OCI-LY3 (cell line): ENCODE measurements at regions not wholly inside any gene's neighbourhood (a gene's known extent, or its start where the extent isn't known, plus 50 kb on each side); places are given as distances from the start of the nearest gene placed in this dataset.

Experiments used
- H2AFZ ChIP-seq: fragments of 200-600, 300-600 bp; shearing (Covaris generic); 2 replicates; pipeline ENCODE4 v1.6.0; 2014; ENCODE audit warnings: antibody characterized with exemption, low read depth, low read length
- H3K27ac ChIP-seq: fragments of 200-600, 300-600 bp; sonication (generic); 2 replicates; pipeline ENCODE4 v1.5.1; 2014; ENCODE audit warnings: mild to moderate bottlenecking, low read length, moderate library complexity, mixed read lengths
- H3K27me3 ChIP-seq: fragments of 200-600, 300-600 bp; sonication (generic); 2 replicates; pipeline ENCODE4 v1.6.1; 2014; ENCODE audit warnings: low read depth, low read length, mixed read lengths
- H3K36me3 ChIP-seq: fragments of 200-600, 300-600 bp; sonication (generic); replicated peaks from 2 replicates; pipeline ENCODE3; 2014; ENCODE audit warnings: low read depth, low read length, mixed read lengths
- H3K4me1 ChIP-seq: fragments of 300-600, 200-600 bp; sonication (generic); 2 replicates; pipeline ENCODE4 v1.6.1; 2014; ENCODE audit warnings: low read length, mixed read lengths
- H3K4me2 ChIP-seq: fragments of 200-600, 300-600 bp; sonication (generic); 2 replicates; pipeline ENCODE4 v1.6.1; 2014; ENCODE audit warnings: low read length, mixed read lengths
- H3K4me3 ChIP-seq: fragments of 300-600, 200-600 bp; sonication (generic); 2 replicates; pipeline ENCODE4 v1.5.1; 2014; ENCODE audit warnings: antibody characterized with exemption, mild to moderate bottlenecking, low read length, moderate library complexity
- H3K79me2 ChIP-seq: fragments of 300-600, 200-600 bp; shearing (Covaris generic); 2 replicates; pipeline ENCODE4 v1.6.1; 2014; ENCODE audit warnings: mild to moderate bottlenecking, low read length, mixed read lengths
- H3K9ac ChIP-seq: fragments of 300-600, 200-600 bp; shearing (Covaris generic); 2 replicates; pipeline ENCODE4 v1.6.0; 2014; ENCODE audit warnings: mild to moderate bottlenecking, low read length, moderate library complexity
- H3K9me3 ChIP-seq: fragments of 200-600, 300-600 bp; shearing (Covaris generic); 2 replicates; pipeline ENCODE4 v1.6.1; 2014; ENCODE audit warnings: low read length, mixed read lengths; ENCODE audit not compliant: insufficient read depth
- H4K20me1 ChIP-seq: fragments of 200-600, 300-600 bp; sonication (generic); 2 replicates; pipeline ENCODE4 v1.6.1; 2016; ENCODE audit warnings: low read length, mixed read lengths; ENCODE audit not compliant: insufficient read depth
- CTCF ChIP-seq: fragments of 200-600, 300-600 bp; sonication (generic); IDR thresholded peaks from 2 replicates; pipeline ENCODE4 v1.5.1; 2014; ENCODE audit warnings: antibody characterized with exemption, low read length, low read depth
- EZH2phosphoT487 ChIP-seq: fragments of 200-600 bp; shearing (Covaris generic); IDR thresholded peaks from 2 replicates; pipeline ENCODE4 v1.6.1; 2018; ENCODE audit warnings: antibody characterized with exemption, mixed run types, low read depth

- no peaks in the 10 kb centered on the region for H4K20me1 ChIP-seq
- no peak overlapping the region for H2AFZ ChIP-seq
- no peak overlapping the region for H3K4me3 ChIP-seq
Measured at GRCh38 chr2:219997341-219997851, 370.0 kb downstream of the SLC4A3 start.

GRCh38 chr2:219998107-219998506 lies 370.7 kb downstream of the SLC4A3 start:
- no peaks in the 10 kb centered on the region for H3K9me3 ChIP-seq
- H3K9ac ChIP-seq: no peak overlapping the region
- H3K4me1 ChIP-seq: 0 out of 2 replicates have a peak, but pooled peaks cover 4% of the 10 kb centered on the region
- H3K27me3 ChIP-seq: no peaks in the 10 kb centered on the region
- H3K4me2 ChIP-seq: no peak overlapping the region
- H2AFZ ChIP-seq: no peak overlapping the region
- TF ChIP-seq CTCF: no peak
- TF ChIP-seq EZH2phosphoT487: no peak
- H4K20me1 ChIP-seq: no peaks in the 10 kb centered on the region
- no peak overlapping the region for H3K4me3 ChIP-seq
- H3K79me2 ChIP-seq: no peaks in the 10 kb centered on the region
- no peaks in the 10 kb centered on the region for H3K36me3 ChIP-seq
- no peak overlapping the region for H3K27ac ChIP-seq

More at GRCh38 chr2:219997341-219997851, 370.0 kb downstream of the SLC4A3 start:
- H3K27me3 ChIP-seq: no peaks in the 10 kb centered on the region
- no peaks in the 10 kb centered on the region for H3K79me2 ChIP-seq
- peak; percentile 47 for TF ChIP-seq CTCF
- TF ChIP-seq EZH2phosphoT487: no peak
- no peaks in the 10 kb centered on the region for H3K9me3 ChIP-seq
- no peak overlapping the region for H3K27ac ChIP-seq
- no peaks in the 10 kb centered on the region for H3K36me3 ChIP-seq
- no peak overlapping the region for H3K9ac ChIP-seq
- no peak overlapping the region for H3K4me2 ChIP-seq
- 0 out of 2 replicates have a peak, but pooled peaks cover 4% of the 10 kb centered on the region for H3K4me1 ChIP-seq

- Histone ChIP-seq H3K9ac (no peak overlapping the region), H3K4me1 (0 out of 2 replicates have a peak, but pooled peaks cover 4% of the 10 kb centered on the region), H4K20me1 (no peaks in the 10 kb centered on the region), H3K27me3 (no peaks in the 10 kb centered on the region), H3K36me3 (no peaks in the 10 kb centered on the region), H3K4me3 (no peak overlapping the region), H3K27ac (no peak overlapping the region), H3K79me2 (no peaks in the 10 kb centered on the region), H3K4me2 (no peak overlapping the region), H2AFZ (no peak overlapping the region), H3K9me3 (no peaks in the 10 kb centered on the region)
- TF ChIP-seq CTCF (peak; percentile 45), EZH2phosphoT487 (no peak)
Measured at GRCh38 chr2:219998714-219999227, 371.3 kb downstream of the SLC4A3 start.

- H3K4me3 ChIP-seq: no peak overlapping the region
- H3K79me2 ChIP-seq: no peaks in the 10 kb centered on the region
- H4K20me1 ChIP-seq: no peaks in the 10 kb centered on the region
- TF ChIP-seq EZH2phosphoT487: no peak
- no peak for TF ChIP-seq CTCF
- H3K9ac ChIP-seq: no peak overlapping the region
- no peaks in the 10 kb centered on the region for H3K9me3 ChIP-seq
- H3K4me1 ChIP-seq: 0 out of 2 replicates have a peak, but pooled peaks cover 4% of the 10 kb centered on the region
- no peaks in the 10 kb centered on the region for H3K27me3 ChIP-seq
- no peak overlapping the region for H3K4me2 ChIP-seq
- no peaks in the 10 kb centered on the region for H3K36me3 ChIP-seq
- H3K27ac ChIP-seq: no peak overlapping the region
- no peak overlapping the region for H2AFZ ChIP-seq
Measured at GRCh38 chr2:220000080-220000479, 372.6 kb downstream of the SLC4A3 start.
